ENCODE measurements at regions not wholly inside any gene's neighbourhood (a gene's known extent, or its start where the extent isn't known, plus 50 kb on each side); places are given as distances from the start of the nearest gene placed in this dataset.
"Not testable (repeated sequence)": the region's sequence is repeated elsewhere in the genome, so short reads cannot be mapped to it uniquely, and the experiment has no call there.

GRCh38 chr16:88169136-88169830 lies 213.5 kb upstream of the ZNF469 start:
- CTCF ChIA-PET = interaction anchor here (0.7 kb wide), 1 partner anchor 230 kb away, joined by 3 read pairs; no protein-coding TSS in a partner anchor
- intact Hi-C loops (cut with DNase I, micrococcal nuclease); H3K27ac Mint-ChIP-seq; H3K9me3 Mint-ChIP-seq (ENCODE audit: low read depth); DNase-seq; POLR2A ChIA-PET; H3K36me3 Mint-ChIP-seq (ENCODE audit: low read depth); H3K4me1 Mint-ChIP-seq; H3K4me3 Mint-ChIP-seq; ATAC-seq: not testable (repeated sequence)
- H3K27me3 Mint-ChIP-seq = peaks cover 20% of the 10 kb centered on the region

- CTCF ChIA-PET = interaction anchor here (0.7 kb wide), 1 partner anchor 229 kb away, joined by 3 read pairs; no protein-coding TSS in a partner anchor
- H3K4me1 Mint-ChIP-seq; ATAC-seq; DNase-seq; H3K9me3 Mint-ChIP-seq (ENCODE audit: low read depth); H3K4me3 Mint-ChIP-seq; H3K36me3 Mint-ChIP-seq (ENCODE audit: low read depth); H3K27ac Mint-ChIP-seq; POLR2A ChIA-PET; intact Hi-C loops (cut with DNase I, micrococcal nuclease): not testable (repeated sequence)
- H3K27me3 Mint-ChIP-seq = peaks cover 20% of the 10 kb centered on the region
Observed at GRCh38 chr16:88169831-88170165, 213.0 kb upstream of the ZNF469 start.

- Mint-ChIP-seq H3K27me3 (peaks cover 20% of the 10 kb centered on the region), H3K4me1 (no peaks in the 10 kb centered on the region), H3K36me3 (ENCODE audit: low read depth) (no peaks in the 10 kb centered on the region), H3K4me3 (no peak overlapping the region), H3K27ac (no peak overlapping the region), H3K9me3 (ENCODE audit: low read depth) (peaks cover 2% of the 10 kb centered on the region)
- POLR2A ChIA-PET = no interaction called here
- CTCF ChIA-PET = no interaction called here
- ATAC-seq (no peak), DNase-seq (no peak)
- intact Hi-C loops (cut with DNase I, micrococcal nuclease) = no loop called here
Observed at GRCh38 chr16:88170528-88170991, 212.2 kb upstream of the ZNF469 start.

- H3K9me3 Mint-ChIP-seq (ENCODE audit: low read depth); ATAC-seq; intact Hi-C loops (cut with DNase I, micrococcal nuclease); DNase-seq; POLR2A ChIA-PET; H3K36me3 Mint-ChIP-seq (ENCODE audit: low read depth); H3K4me3 Mint-ChIP-seq; H3K4me1 Mint-ChIP-seq; CTCF ChIA-PET; H3K27ac Mint-ChIP-seq: not testable (repeated sequence)
- H3K27me3 Mint-ChIP-seq = peaks cover 20% of the 10 kb centered on the region
Observed at GRCh38 chr16:88171126-88171525, 211.6 kb upstream of the ZNF469 start.

GRCh38 chr16:88176184-88176583 lies 206.6 kb upstream of the ZNF469 start:
- H3K36me3 Mint-ChIP-seq (ENCODE audit: low read depth); DNase-seq; CTCF ChIA-PET; ATAC-seq; H3K4me1 Mint-ChIP-seq; intact Hi-C loops (cut with DNase I, micrococcal nuclease); H3K4me3 Mint-ChIP-seq; POLR2A ChIA-PET; H3K27ac Mint-ChIP-seq; H3K9me3 Mint-ChIP-seq (ENCODE audit: low read depth): not testable (repeated sequence)
- H3K27me3 Mint-ChIP-seq = peaks cover 12% of the 10 kb centered on the region

- H3K4me1 Mint-ChIP-seq = not testable (repeated sequence)
Observed at GRCh38 chr16:88176591-88177180, 206.1 kb upstream of the ZNF469 start.

GRCh38 chr16:88178251-88178650 lies 204.5 kb upstream of the ZNF469 start:
- H3K27ac Mint-ChIP-seq; H3K4me1 Mint-ChIP-seq; H3K36me3 Mint-ChIP-seq (ENCODE audit: low read depth); CTCF ChIA-PET; ATAC-seq; H3K27me3 Mint-ChIP-seq; DNase-seq; intact Hi-C loops (cut with DNase I, micrococcal nuclease); H3K4me3 Mint-ChIP-seq; POLR2A ChIA-PET; H3K9me3 Mint-ChIP-seq (ENCODE audit: low read depth): not testable (repeated sequence)

More at GRCh38 chr16:88176591-88177180, 206.1 kb upstream of the ZNF469 start:
- POLR2A ChIA-PET; H3K27ac Mint-ChIP-seq; H3K9me3 Mint-ChIP-seq (ENCODE audit: low read depth); intact Hi-C loops (cut with DNase I, micrococcal nuclease); DNase-seq; H3K27me3 Mint-ChIP-seq; H3K4me3 Mint-ChIP-seq; CTCF ChIA-PET; H3K36me3 Mint-ChIP-seq (ENCODE audit: low read depth); ATAC-seq: not testable (repeated sequence)

DNA sequence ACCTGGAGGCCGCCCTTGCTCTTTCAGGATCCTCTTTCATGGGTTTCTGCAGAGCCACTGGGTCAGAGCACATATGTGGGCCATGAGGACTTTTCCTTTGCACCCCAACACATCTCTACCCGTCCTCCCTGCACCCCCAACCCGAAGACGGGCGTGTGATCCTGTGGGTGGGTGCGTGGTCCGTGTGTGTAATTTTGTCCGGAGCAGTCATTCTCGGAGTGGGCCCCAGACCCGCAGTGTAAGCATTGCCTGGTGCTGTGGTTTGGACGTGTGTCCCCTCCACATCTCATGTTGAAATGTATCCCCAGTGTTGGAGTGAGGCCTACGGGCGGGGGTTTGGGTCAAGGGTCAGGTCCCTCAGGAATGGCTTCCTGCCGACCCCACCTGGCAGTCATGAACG lies 203.9 kb upstream of the ZNF469 start:
- CTCF ChIA-PET; H3K27me3 Mint-ChIP-seq; H3K36me3 Mint-ChIP-seq (ENCODE audit: low read depth); POLR2A ChIA-PET; H3K27ac Mint-ChIP-seq; DNase-seq; ATAC-seq; H3K4me1 Mint-ChIP-seq; H3K4me3 Mint-ChIP-seq; H3K9me3 Mint-ChIP-seq (ENCODE audit: low read depth); intact Hi-C loops (cut with DNase I, micrococcal nuclease): not testable (repeated sequence)

GRCh38 chr16:88182967-88183881 lies 199.5 kb upstream of the ZNF469 start:
- DNase-seq; ATAC-seq; H3K36me3 Mint-ChIP-seq (ENCODE audit: low read depth); H3K4me3 Mint-ChIP-seq; H3K9me3 Mint-ChIP-seq (ENCODE audit: low read depth); POLR2A ChIA-PET; H3K4me1 Mint-ChIP-seq; H3K27me3 Mint-ChIP-seq; H3K27ac Mint-ChIP-seq; intact Hi-C loops (cut with DNase I, micrococcal nuclease); CTCF ChIA-PET: not testable (repeated sequence)

GRCh38 chr16:88184053-88184452 lies 198.7 kb upstream of the ZNF469 start:
- H3K27ac Mint-ChIP-seq; CTCF ChIA-PET; H3K27me3 Mint-ChIP-seq; H3K4me1 Mint-ChIP-seq; H3K36me3 Mint-ChIP-seq (ENCODE audit: low read depth); H3K9me3 Mint-ChIP-seq (ENCODE audit: low read depth); DNase-seq; H3K4me3 Mint-ChIP-seq; ATAC-seq; POLR2A ChIA-PET; intact Hi-C loops (cut with DNase I, micrococcal nuclease): not testable (repeated sequence)

DNA sequence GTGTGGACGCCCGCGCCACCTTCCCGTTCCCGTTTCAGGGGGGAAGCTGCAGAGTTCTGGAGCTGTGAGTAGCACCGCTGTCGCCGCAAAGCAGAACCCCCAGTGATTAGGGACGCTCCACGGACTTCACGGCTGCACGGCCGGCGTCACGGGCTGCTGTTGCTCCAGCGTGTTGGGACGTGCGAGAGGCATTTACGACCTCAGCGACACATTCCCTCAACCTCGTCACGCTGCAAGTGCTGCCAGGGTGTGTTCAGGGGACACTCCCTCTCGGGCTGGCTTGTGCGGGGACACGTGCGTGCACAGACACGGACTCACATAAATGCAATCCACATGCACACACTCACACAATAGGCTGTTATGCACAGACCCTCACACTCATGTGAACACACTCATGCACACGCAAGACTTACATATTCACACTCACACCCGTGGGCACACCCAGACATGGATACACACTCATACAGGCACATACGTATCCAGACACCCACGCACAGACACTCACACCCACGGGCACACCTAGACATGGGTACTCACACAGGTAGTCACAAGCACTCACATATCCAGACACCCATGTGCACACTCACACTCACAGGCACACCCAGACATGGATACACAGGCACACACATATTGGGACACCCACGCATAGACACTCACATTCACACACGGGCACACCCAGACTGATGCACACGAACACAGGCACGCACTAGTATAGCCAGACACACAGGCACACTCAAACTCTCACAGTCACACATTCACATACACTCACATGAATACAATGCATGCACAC lies 198.0 kb upstream of the ZNF469 start:
- H3K9me3 Mint-ChIP-seq (ENCODE audit: low read depth); H3K27me3 Mint-ChIP-seq; intact Hi-C loops (cut with DNase I, micrococcal nuclease); H3K4me3 Mint-ChIP-seq; DNase-seq; ATAC-seq; CTCF ChIA-PET; POLR2A ChIA-PET; H3K4me1 Mint-ChIP-seq; H3K27ac Mint-ChIP-seq; H3K36me3 Mint-ChIP-seq (ENCODE audit: low read depth): not testable (repeated sequence)

Data from activated CD4-positive, alpha-beta T cell treated with anti-CD3 and anti-CD28 coated beads for 36 hours (primary cell).